NCI-H2196 treated with DMSO at 0.1 percent for 48 hours (cell line): ENCODE measurements at regions not wholly inside any gene's neighbourhood (a gene's known extent, or its start where the extent isn't known, plus 50 kb on each side); places are given as distances from the start of the nearest gene placed in this dataset.

Experiments
- DNase-seq: peaks from one replicate; lab custom pipeline; 2025; ENCODE audit not compliant: unreplicated experiment; lab: John Stamatoyannopoulos, UW

GRCh38 chr18:8458546-8459215 lies 150.6 kb upstream of the RAB12 start:
- DNase-seq, result no peak

- no peak for DNase-seq
Measured at GRCh38 chr18:8460748-8461147, 148.5 kb upstream of the RAB12 start.

- no peak for DNase-seq
Measured at GRCh38 chr18:8461544-8461943, 147.7 kb upstream of the RAB12 start.

GRCh38 chr18:8462651-8463185 lies 146.5 kb upstream of the RAB12 start:
- DNase-seq, result no peak

GRCh38 chr18:8463791-8464190 lies 145.4 kb upstream of the RAB12 start:
- no peak for DNase-seq

GRCh38 chr18:8468191-8468590 lies 141.0 kb upstream of the RAB12 start:
- DNase-seq, result no peak

- no peak for DNase-seq
Measured at GRCh38 chr18:8468921-8469335, 140.3 kb upstream of the RAB12 start.

GRCh38 chr18:8469544-8470130 lies 139.6 kb upstream of the RAB12 start:
- DNase-seq, result no peak

- DNase-seq, result no peak
Measured at GRCh38 chr18:8471372-8471771, 137.9 kb upstream of the RAB12 start.

GRCh38 chr18:8474661-8475060 lies 134.6 kb upstream of the RAB12 start:
- no peak for DNase-seq

GRCh38 chr18:8477615-8478014 lies 131.6 kb upstream of the RAB12 start:
- DNase-seq, result no peak

- peak; percentile 26 for DNase-seq
Measured at GRCh38 chr18:8478166-8478967, 130.9 kb upstream of the RAB12 start.

GRCh38 chr18:8478968-8479370 lies 130.3 kb upstream of the RAB12 start:
- no peak for DNase-seq

- no peak for DNase-seq
Measured at GRCh38 chr18:8479789-8480188, 129.4 kb upstream of the RAB12 start.

GRCh38 chr18:8480506-8481328 lies 128.5 kb upstream of the RAB12 start:
- DNase-seq, result peak; percentile 49

- no peak for DNase-seq
Measured at GRCh38 chr18:8484951-8485350, 124.3 kb upstream of the RAB12 start.

GRCh38 chr18:8489761-8490160 lies 119.5 kb upstream of the RAB12 start:
- DNase-seq, result no peak

- DNase-seq, result no peak
Measured at GRCh38 chr18:8491516-8491915, 117.7 kb upstream of the RAB12 start.

- no peak for DNase-seq
Measured at GRCh38 chr18:8493141-8493540, 116.1 kb upstream of the RAB12 start.

- no peak for DNase-seq
Measured at GRCh38 chr18:8496186-8496585, 113.1 kb upstream of the RAB12 start.

- no peak for DNase-seq
Measured at GRCh38 chr18:8498905-8499304, 110.3 kb upstream of the RAB12 start.
